ENCODE measurements at regions not wholly inside any gene's neighbourhood (a gene's known extent, or its start where the extent isn't known, plus 50 kb on each side); places are given as distances from the start of the nearest gene placed in this dataset.
"Not testable (repeated sequence)": the region's sequence is repeated elsewhere in the genome, so short reads cannot be mapped to it uniquely, and the experiment has no call there.

DNA sequence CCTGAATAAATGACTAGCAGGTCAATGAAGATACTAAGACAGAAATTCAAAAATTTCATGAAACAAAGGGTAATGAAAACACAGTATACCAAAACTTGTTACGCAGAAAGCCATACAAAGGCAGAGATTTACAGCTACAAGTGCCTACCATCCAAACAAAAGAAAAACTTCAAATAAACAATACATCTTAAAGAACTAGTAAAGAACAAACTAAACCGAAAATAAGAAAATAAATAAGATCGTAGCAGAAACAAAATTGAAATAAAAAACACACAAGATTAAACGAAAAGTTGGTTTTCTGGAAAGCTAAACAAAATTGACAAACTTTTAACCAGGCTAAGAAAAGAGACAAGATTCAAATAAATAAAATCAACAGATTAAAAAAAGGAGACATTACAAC lies 51.5 kb downstream of the VPREB1 start:
- not testable (repeated sequence) for H3K9ac ChIP-seq (ENCODE audit: insufficient read depth in 1 of 2, low read length in 2 of 2); DNase-seq; ATAC-seq (ENCODE audit: insufficient read depth, low FRiP score); H3K9me3 ChIP-seq (ENCODE audit: control insufficient read depth in 4 of 4, insufficient read depth in 3 of 4, low read length in 3 of 4); H3K27me3 ChIP-seq (ENCODE audit: control insufficient read depth in 3 of 3, insufficient read depth in 3 of 3, low read length in 2 of 3); H3K4me3 ChIP-seq; H3K4me1 ChIP-seq (ENCODE audit: control insufficient read depth in 5 of 5, insufficient read depth in 5 of 5, low read length in 5 of 5); H3K27ac ChIP-seq (ENCODE audit: low read depth in 1 of 2, low read length in 1 of 2)
- H3K36me3 ChIP-seq (ENCODE audit: control insufficient read depth in 4 of 4, insufficient read depth in 4 of 4, low read length in 4 of 4): peaks cover 0 to 19% (median 0%) of the 10 kb centered on the region in 4 donors
- whole genome bisulfite sequencing, 2 donors: 86 to 94% methylated on average over 4 of the region's 4 CpGs

DNA sequence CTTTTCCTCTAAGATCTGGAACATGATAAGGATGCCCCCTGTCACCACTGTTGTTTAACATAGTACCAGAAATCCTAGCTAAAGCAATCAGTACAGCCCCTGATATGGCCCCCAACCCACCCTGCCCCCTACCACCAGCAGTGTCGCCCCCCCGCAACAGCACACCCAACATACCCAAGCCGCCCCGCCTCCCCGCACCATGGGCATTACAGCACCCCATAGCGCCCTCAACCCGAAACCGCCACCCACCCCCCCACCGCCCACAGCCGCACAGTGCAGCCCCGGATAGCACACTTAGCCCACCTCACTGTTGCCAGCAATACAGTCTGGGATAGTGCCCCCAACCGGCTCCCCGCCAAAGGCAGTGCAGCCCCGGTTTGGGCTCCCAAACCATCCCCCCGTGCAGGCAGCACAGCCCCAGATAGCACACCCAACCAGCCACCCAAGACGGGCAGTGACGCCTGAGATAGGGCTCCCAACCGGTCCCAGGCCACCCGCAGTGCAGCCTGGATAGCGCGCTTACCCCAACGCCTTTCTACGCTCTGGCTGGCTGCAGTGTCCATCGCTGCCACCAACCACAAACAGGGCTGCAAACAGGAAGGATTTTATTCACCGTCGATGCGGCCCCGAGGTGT lies 52.7 kb downstream of the VPREB1 start:
- not testable (repeated sequence) for H3K9me3 ChIP-seq (ENCODE audit: control insufficient read depth in 4 of 4, insufficient read depth in 3 of 4, low read length in 3 of 4); ATAC-seq (ENCODE audit: insufficient read depth, low FRiP score); H3K27me3 ChIP-seq (ENCODE audit: control insufficient read depth in 3 of 3, insufficient read depth in 3 of 3, low read length in 2 of 3); H3K9ac ChIP-seq (ENCODE audit: insufficient read depth in 1 of 2, low read length in 2 of 2); H3K4me1 ChIP-seq (ENCODE audit: control insufficient read depth in 5 of 5, insufficient read depth in 5 of 5, low read length in 5 of 5)
- Histone ChIP-seq H3K27ac (ENCODE audit: low read depth in 1 of 2, low read length in 1 of 2) (peak overlapping the region; percentile 58 to 77), H3K36me3 (ENCODE audit: control insufficient read depth in 4 of 4, insufficient read depth in 4 of 4, low read length in 4 of 4) (peaks cover 0 to 17% (median 0%) of the 10 kb centered on the region in 4 donors), H3K4me3 (peak overlapping the region; percentile 51)
- peak; percentile 33 to 42 (median 37) for DNase-seq
- WGBS, 2 donors: 1 to 2% methylated on average over 22 to 25 of the region's 28 CpGs

DNA sequence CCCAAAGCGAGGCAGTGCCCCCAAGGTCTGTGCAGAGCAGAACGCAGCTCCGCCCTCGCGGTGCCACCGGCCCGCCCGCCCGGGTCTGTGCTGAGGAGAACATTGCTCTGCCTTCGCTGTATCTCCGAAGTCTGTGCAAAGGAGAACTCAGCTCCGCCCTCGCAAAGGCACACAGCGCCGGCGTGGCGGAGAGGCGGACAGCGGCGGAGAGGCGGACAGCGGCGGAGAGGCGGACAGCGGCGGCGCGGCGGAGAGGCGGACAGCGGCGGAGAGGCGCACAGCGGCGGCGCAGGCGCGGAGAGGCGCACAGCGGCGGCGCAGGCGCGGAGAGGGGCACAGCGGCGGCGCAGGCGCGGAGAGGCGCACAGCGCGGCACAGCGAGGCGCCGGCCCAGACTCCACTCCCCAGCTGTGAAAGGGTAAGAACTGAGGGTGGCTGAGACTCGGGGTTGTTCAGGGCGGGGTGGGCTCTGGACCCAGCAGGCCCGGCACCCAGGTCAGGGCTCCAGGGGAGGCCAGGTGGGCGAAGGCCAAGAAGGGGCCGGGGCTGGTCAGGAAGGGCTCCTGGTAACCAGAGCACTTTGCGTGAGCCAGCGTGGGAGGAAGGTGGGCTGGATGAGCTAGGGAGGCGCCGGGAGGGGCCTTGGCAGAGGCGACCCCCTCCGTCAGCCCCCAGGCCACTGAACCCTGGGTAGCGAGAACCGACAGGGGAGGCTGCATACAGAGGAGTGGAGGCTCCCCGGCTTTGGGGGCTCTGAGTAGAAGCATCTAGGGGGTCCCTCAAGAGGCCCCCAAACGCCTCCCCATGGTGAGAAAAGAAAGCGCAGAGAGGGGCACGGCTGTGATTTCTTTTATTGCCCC lies 53.4 kb downstream of the VPREB1 start:
- peaks cover 0 to 11% (median 0%) of the 10 kb centered on the region in 4 donors for H3K36me3 ChIP-seq (ENCODE audit: control insufficient read depth in 4 of 4, insufficient read depth in 4 of 4, low read length in 4 of 4)
- H3K9me3 ChIP-seq (ENCODE audit: control insufficient read depth in 4 of 4, insufficient read depth in 3 of 4, low read length in 3 of 4); H3K9ac ChIP-seq (ENCODE audit: insufficient read depth in 1 of 2, low read length in 2 of 2); H3K27me3 ChIP-seq (ENCODE audit: control insufficient read depth in 3 of 3, insufficient read depth in 3 of 3, low read length in 2 of 3); H3K4me1 ChIP-seq (ENCODE audit: control insufficient read depth in 5 of 5, insufficient read depth in 5 of 5, low read length in 5 of 5): not testable (repeated sequence)
- WGBS, 2 donors: 3% methylated on average over 48 to 53 of the region's 72 CpGs
- peak overlapping the region; percentile 81 to 87 for H3K27ac ChIP-seq (ENCODE audit: low read depth in 1 of 2, low read length in 1 of 2)
- ATAC-seq (ENCODE audit: insufficient read depth, low FRiP score) (peak; percentile 95), DNase-seq (peak; percentile 71 to 80 (median 74))
- peak overlapping the region; percentile 72 for H3K4me3 ChIP-seq

DNA sequence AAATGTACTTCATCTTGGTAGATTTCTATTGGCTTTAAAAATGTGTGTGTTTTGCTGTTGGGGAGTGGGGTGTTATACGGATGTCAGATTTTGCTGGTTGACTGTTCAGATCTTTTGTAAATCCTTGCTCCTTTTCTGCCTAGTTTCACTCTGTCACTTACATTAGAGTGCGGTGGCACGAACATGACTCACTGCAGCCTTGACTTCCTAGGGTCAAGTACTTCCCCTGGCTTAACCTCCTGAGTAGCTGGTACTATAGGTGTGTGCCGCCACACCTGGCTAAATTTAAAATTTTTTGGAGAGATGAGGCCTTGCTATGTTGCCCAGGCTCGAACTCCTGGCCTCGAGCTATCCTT lies 54.0 kb downstream of the VPREB1 start:
- not testable (repeated sequence) for H3K9me3 ChIP-seq (ENCODE audit: control insufficient read depth in 4 of 4, insufficient read depth in 3 of 4, low read length in 3 of 4); DNase-seq; ATAC-seq (ENCODE audit: insufficient read depth, low FRiP score); H3K27me3 ChIP-seq (ENCODE audit: control insufficient read depth in 3 of 3, insufficient read depth in 3 of 3, low read length in 2 of 3); H3K36me3 ChIP-seq (ENCODE audit: control insufficient read depth in 4 of 4, insufficient read depth in 4 of 4, low read length in 4 of 4); H3K9ac ChIP-seq (ENCODE audit: insufficient read depth in 1 of 2, low read length in 2 of 2); H3K4me1 ChIP-seq (ENCODE audit: control insufficient read depth in 5 of 5, insufficient read depth in 5 of 5, low read length in 5 of 5)
- Histone ChIP-seq H3K4me3 (peak overlapping the region; percentile 72), H3K27ac (ENCODE audit: low read depth in 1 of 2, low read length in 1 of 2) (peak overlapping the region in 1 of 2 donors; percentile 81)
- 25 to 67% methylated on average over 3 to 5 of the region's 6 CpGs for WGBS, 2 donors

DNA sequence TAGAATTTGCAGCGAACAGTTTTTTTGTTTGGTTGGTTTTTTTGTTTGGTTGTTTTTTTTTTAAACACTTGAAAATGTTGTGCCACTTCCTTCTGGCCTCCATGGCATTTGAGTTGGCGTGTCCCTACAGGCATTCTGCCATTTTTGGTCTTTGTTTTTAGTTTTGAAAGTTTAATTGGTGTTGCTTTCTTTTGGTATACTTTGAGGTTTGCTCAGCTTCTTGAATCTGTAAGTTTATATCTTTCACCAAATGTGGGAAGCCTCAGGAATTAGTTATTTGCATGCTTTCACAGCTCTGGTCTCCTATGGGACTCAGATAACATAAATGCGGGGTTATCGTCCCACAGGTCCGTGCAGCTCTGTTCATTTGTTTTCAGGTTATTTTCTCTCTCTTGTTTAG lies 55.9 kb downstream of the VPREB1 start:
- H3K27ac ChIP-seq (ENCODE audit: low read depth in 1 of 2, low read length in 1 of 2); DNase-seq; H3K27me3 ChIP-seq (ENCODE audit: control insufficient read depth in 3 of 3, insufficient read depth in 3 of 3, low read length in 2 of 3); H3K4me3 ChIP-seq; H3K9me3 ChIP-seq (ENCODE audit: control insufficient read depth in 4 of 4, insufficient read depth in 3 of 4, low read length in 3 of 4); H3K36me3 ChIP-seq (ENCODE audit: control insufficient read depth in 4 of 4, insufficient read depth in 4 of 4, low read length in 4 of 4); ATAC-seq (ENCODE audit: insufficient read depth, low FRiP score); H3K9ac ChIP-seq (ENCODE audit: insufficient read depth in 1 of 2, low read length in 2 of 2); H3K4me1 ChIP-seq (ENCODE audit: control insufficient read depth in 5 of 5, insufficient read depth in 5 of 5, low read length in 5 of 5): not testable (repeated sequence)
- WGBS, 2 donors: 92 to 96% methylated on average over 5 of the region's 5 CpGs

DNA sequence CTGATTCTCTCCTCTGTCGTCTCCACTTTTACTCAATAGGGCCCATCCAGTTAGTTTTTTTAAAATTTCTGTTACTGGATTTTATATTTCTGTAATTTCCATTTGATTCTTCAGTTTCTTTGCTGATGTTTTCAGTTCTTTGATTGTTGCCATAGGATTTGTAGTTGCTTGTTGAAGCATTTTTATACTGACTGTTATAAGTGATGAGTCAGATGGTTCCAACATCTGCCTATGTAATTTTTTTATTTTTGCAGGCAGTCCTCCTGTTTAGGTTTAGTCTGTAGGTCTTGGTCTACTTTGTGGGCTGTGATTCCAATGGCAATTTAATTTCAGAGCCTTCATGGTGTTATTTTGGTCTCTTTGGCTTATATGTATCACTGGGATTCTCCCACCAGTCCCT lies 56.4 kb downstream of the VPREB1 start:
- DNase-seq; H3K36me3 ChIP-seq (ENCODE audit: control insufficient read depth in 4 of 4, insufficient read depth in 4 of 4, low read length in 4 of 4); H3K9me3 ChIP-seq (ENCODE audit: control insufficient read depth in 4 of 4, insufficient read depth in 3 of 4, low read length in 3 of 4); H3K4me1 ChIP-seq (ENCODE audit: control insufficient read depth in 5 of 5, insufficient read depth in 5 of 5, low read length in 5 of 5); H3K4me3 ChIP-seq; H3K27ac ChIP-seq (ENCODE audit: low read depth in 1 of 2, low read length in 1 of 2); H3K27me3 ChIP-seq (ENCODE audit: control insufficient read depth in 3 of 3, insufficient read depth in 3 of 3, low read length in 2 of 3); ATAC-seq (ENCODE audit: insufficient read depth, low FRiP score); H3K9ac ChIP-seq (ENCODE audit: insufficient read depth in 1 of 2, low read length in 2 of 2): not testable (repeated sequence)
- WGBS, 2 donors: 92 to 100% methylated on average over 1 of the region's 1 CpG
